ENCODE measurements at regions not wholly inside any gene's neighbourhood (a gene's known extent, or its start where the extent isn't known, plus 50 kb on each side); places are given as distances from the start of the nearest gene placed in this dataset.

DNA sequence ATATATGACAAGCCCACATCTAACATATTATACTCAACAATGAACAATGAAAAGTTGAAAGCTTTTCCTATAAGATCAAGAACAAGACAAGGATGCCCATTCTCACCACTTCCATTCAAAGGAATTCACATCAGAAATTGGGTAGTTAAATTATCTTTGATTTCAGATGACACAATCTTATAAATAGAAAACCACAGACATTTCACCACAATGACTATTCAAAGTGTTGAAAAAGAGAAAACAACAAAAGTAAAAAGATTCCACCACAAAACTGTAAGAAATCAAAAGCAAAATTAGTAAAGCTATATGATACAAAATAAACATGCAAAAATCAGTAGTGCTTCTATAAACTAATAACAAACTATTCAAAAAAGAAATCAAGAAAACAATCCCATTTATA is 279.7 kb upstream of the MYT1L start:
- no peaks in the 10 kb centered on the region for H4K20me1 ChIP-seq (ENCODE audit: insufficient read depth, low read length)
- H3K36me3 ChIP-seq (ENCODE audit: control insufficient read depth, insufficient read depth, low read length) = no peaks in the 10 kb centered on the region
- no peak overlapping the region for H3K18ac ChIP-seq (ENCODE audit: low read depth, low read length)
- in situ Hi-C loops (cut with MboI; ENCODE audit: low sequenced_read_pairs) = no loop called here
- no peak overlapping the region for H4K91ac ChIP-seq (ENCODE audit: insufficient read depth, low read depth, low read length)
- H3K79me1 ChIP-seq (ENCODE audit: low read depth in 1 of 2, low read length in 2 of 2) = no peaks in the 10 kb centered on the region
- H3K9me3 ChIP-seq (ENCODE audit: control insufficient read depth, insufficient read depth, low read length) = peaks cover 16% of the 10 kb centered on the region
- H3K9me1 ChIP-seq (ENCODE audit: insufficient read depth, low read length) = no peaks in the 10 kb centered on the region
- H2AK5ac ChIP-seq (ENCODE audit: low read depth, low read length) = no peak overlapping the region
- H3K4me2 ChIP-seq (ENCODE audit: low read depth, low read length) = no peak overlapping the region
- dilution Hi-C loops (cut with HindIII; ENCODE audit: low sequenced_read_pairs, unreplicated experiment) = no loop called here
- no peak overlapping the region for H2BK20ac ChIP-seq (ENCODE audit: low read depth, low read length)
- H2BK120ac ChIP-seq (ENCODE audit: low read depth, low read length) = no peak overlapping the region
- H3K27me3 ChIP-seq (ENCODE audit: control insufficient read depth, insufficient read depth, low read length) = no peaks in the 10 kb centered on the region
- intact Hi-C loops (cut with micrococcal nuclease) = no loop called here
- no peaks in the 10 kb centered on the region for H3K4me1 ChIP-seq (ENCODE audit: control insufficient read depth, insufficient read depth, low read length)
- no peak overlapping the region for H3K14ac ChIP-seq (replicated peaks; ENCODE audit: low read depth, low read length)
- ATAC-seq (ENCODE audit: low read depth) (no peak), DNase-seq (no peak)
- no peak overlapping the region for H4K8ac ChIP-seq (ENCODE audit: low read depth in 2 of 2, low read length in 2 of 2)
- H3K4me3 ChIP-seq (ENCODE audit: insufficient read depth, low read depth, low read length) = no peak overlapping the region
- H2AK9ac ChIP-seq (replicated peaks; ENCODE audit: low read depth, low read length, poor library complexity) = no peak overlapping the region
- H3K9ac ChIP-seq (ENCODE audit: low read depth, low read length) = no peak overlapping the region
- H2BK15ac ChIP-seq (ENCODE audit: low read depth, low read length) = no peak overlapping the region
- no peak overlapping the region for H3K56ac ChIP-seq (ENCODE audit: extremely low read depth, insufficient read depth, low read length)
- CTCF ChIA-PET = interaction anchor here (0.6 kb wide), 1 partner anchor 189 kb away, joined by 4 read pairs; no protein-coding TSS in a partner anchor
- no peak overlapping the region for H3K4ac ChIP-seq (ENCODE audit: low read depth, low read length)
- no peak for TF ChIP-seq MAFK (IDR thresholded peaks at IDR 0.05; ENCODE audit: low read depth, low read length)
- no peak for TF ChIP-seq NFE2L2 (IDR thresholded peaks at IDR 0.05; ENCODE audit: low read depth, low read length)
- no peak for TF ChIP-seq CHD1 (IDR thresholded peaks at IDR 0.05; ENCODE audit: low read depth, low read length)
- no peak for TF ChIP-seq MXI1 (IDR thresholded peaks at IDR 0.05; ENCODE audit: borderline replicate concordance, low read depth, low read length)
- BruUV-seq (replicated peaks) = no TSS peak
- POLR2A ChIA-PET (ENCODE audit: unreplicated experiment) = no interaction called here
- H2BK5ac ChIP-seq (ENCODE audit: low read depth, low read length, poor library complexity, severe bottlenecking) = no peak overlapping the region
- no peak overlapping the region for H4K5ac ChIP-seq (ENCODE audit: low read depth, low read length)
- H3K23ac ChIP-seq (ENCODE audit: low read depth, low read length) = no peak overlapping the region
- no peak overlapping the region for H2AFZ ChIP-seq (replicated peaks; ENCODE audit: low read length, poor library complexity)
- H3K27ac ChIP-seq (ENCODE audit: insufficient read depth, low read length) = no peak overlapping the region
